Fibroblast of skin of right biceps (primary cell): ENCODE measurements at regions not wholly inside any gene's neighbourhood (a gene's known extent, or its start where the extent isn't known, plus 50 kb on each side); places are given as distances from the start of the nearest gene placed in this dataset.
A peak's percentile ranks its signal among the peaks of the same experiment; 100 is the strongest.

Experiments
- DNase-seq: peaks from one replicate; pipeline ENCODE4 v3.0.0-alpha.2; 2013

DNA sequence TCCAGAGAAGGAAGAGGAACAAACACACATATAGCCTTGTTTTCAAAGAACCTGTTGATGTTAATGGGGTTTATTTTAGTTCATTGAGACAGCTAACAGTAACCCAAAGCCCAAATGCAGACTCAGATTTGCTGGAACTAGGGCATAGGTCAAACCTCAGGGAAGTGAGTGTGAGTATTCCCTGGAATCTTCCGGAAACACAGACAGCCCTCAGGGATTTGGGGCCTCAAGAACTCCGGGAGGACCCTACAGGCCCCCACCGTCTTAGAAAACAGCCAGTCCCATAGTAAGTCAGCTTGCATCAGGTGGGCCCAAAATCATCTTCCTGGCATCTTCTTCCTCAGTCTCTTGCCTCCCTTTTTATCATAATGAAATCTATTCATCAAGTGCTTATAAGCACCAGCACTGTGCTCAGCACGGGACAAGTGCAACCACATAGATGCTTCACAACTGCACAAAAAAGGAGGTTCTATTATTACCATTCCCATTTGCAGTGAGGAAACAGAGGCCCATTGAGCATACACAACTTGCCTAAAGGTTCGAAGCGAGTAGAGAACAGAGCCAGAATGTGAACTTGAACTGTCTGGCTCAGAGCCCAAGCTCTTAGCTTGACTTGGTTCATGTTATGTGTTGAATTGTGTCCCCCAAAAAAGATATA lies 50.2 kb upstream of the BCL11A start:
- no peak for DNase-seq

DNA sequence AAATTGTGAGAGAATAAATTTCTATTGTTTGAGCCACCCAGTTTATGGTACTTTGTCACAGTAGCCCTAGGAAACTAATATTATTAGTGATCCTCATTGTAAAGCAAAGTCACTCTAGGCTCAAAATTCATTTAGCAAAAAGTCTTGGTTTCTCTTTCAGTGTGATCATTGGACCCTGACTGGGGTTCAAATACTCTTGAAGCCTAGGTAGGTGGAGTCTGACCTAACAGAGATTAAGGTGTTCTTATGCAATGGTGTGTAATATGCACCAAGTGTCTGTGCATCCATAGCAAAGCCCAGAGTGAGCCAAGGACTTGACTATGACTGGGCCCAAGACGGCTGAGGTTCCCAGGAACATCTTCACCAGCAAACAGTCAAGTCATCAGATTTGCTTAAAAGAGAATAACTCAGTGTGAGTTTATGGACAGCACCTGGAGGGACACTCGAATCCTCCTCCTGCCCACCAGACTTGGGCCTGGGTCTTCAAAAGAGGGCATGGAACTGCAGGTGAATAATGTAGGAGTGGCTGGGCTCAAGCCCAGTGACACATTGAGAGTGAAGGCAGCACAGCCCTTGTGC lies 51.1 kb upstream of the BCL11A start:
- DNase-seq = no peak

DNA sequence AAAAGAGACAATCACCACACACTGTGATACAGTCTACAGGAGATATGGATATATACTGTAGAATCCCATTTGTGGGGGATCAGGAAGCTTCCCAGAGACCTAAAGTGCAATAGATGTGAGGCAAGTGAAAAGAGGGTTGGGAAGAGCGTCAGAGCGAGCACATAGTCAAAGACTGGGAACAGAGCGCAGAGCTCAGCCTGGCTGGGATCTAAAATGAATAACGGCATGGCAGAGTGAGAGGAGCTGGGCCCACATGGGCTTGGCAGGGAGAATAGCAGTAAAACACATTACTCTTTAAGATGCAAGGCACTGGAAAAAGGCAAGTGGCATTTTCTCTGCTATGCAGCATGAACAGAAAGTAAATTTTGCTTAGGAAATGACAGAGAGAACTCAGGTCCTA lies 52.4 kb upstream of the BCL11A start:
- no peak for DNase-seq

DNA sequence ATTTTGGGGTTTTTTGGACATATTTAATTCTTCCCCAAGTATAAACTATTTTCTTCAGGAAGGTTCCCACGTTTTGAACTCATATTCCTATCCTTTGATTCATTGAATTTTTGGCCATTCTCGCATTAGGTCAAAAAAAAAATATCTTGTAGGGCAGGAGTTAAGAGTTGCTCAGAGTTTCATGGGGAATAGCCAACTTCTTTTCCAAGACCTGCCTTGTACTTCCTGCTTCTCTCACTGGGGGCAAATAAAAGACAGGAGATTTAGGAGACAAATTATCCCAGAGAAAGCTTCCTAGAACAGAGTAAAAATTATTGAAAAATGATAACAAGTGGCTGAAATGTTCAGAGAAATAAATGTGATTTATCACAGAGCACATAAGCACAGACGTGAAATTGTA lies 55.2 kb upstream of the BCL11A start:
- peak; percentile 17 for DNase-seq

DNA sequence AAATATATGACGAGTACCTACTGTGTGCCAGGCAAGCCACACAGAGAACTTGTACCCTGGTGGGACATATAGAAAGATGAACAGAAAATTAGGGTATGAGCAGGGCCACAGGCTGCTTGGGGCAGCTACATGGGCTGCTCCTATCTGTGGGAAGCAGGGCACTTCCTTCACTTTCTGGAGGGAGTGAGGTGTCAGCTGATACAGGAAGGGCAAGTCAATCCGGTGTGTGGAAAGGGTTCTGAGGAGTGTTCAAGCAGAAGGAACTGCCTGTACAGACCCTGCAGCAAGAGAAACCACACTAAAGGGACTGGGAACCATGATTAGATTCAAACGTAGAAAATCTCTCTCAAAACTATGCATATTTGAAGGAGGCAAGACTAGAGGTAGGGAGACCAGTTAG lies 58.6 kb upstream of the BCL11A start:
- no peak for DNase-seq

DNA sequence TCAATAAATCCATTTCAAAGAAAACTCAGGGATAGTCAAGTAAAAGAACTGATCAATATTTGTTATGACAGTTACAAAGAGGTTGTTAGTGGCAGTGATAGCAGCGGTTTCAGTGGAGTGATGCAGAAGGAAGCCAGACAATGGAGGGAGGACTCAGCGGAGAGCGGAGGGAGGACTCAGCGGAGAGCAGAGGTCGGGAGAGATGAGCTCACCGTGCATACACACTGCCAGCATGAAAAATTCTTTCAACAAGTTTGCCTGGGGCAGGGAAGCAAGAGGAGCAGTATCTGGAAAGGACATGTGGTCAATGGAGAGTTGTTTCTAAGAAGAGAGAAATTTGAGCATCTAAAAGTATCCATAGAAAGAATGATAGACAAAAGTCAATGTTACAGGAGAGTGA lies 60.9 kb upstream of the BCL11A start:
- DNase-seq = no peak

DNA sequence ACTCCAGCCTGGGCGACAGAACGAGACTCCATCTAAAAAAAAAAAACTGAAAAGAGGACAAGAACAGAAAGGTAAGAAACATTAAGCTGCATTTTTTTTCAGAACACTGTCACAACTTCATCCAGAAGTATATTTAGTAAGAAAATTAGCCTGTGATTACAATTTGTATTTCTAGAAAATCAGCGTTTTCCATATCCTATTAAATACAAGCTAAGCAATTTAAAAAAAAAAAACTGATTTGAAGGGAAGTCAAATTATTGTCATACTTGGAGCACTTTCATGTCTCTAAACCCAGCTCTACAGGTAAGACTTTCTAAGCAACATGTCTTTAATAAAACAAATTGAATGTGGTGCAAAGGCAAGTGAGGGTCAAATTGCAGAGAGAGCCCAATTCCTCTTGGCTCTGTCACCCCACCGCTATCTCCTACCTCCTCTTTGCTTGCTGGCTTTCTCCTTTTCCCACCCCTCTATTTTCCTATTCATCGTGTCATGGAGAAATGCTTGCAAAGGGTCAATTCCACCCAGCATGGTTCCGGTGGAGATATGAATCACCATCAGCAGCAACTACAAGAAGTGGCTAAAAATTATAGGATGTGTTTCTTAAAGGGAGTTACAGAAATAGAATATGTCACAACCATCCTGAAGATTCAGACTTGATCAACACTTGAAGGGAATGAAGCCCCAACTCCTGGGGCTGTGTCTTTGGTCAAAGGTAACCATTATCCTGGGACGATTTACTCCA lies 68.4 kb upstream of the BCL11A start:
- DNase-seq = no peak

DNA sequence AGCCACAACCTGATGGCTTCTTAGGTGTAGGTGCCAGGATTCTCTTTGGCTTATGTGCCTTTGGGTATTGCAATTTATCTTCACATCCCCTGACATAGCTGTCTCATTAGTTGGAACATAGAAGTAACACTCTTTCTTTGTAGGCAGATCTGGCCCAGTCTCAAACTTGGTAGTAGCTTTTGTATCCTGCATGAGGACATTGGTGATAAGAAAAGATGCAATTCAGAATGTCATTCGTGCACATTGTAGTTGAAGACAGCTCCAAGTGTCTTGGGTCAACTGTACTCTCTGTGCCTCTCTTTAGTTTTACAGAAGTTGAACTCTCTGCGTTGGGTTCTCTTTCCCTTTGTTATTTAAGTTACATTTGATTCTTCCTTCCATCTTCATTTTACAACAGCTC lies 69.6 kb upstream of the BCL11A start:
- no peak for DNase-seq

DNA sequence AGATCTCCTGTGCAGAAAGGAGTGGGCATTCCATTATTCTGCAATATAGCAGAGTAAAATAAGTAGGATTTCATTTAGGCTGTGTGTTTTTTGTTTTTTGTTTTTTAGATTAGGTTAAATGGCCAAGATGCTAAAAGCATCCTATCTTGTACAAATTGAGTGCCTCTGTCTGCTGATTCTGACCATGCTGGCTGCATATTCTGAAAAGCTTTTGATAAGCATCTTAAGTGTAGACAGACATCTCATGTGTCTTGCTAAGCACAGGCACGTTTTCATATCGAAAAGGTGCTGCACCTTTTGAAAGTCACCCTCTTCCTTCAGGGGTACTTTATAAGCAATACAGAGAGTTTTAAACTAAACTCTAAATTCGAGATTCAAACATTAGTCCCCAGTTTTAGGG lies 74.0 kb upstream of the BCL11A start:
- DNase-seq = no peak

DNA sequence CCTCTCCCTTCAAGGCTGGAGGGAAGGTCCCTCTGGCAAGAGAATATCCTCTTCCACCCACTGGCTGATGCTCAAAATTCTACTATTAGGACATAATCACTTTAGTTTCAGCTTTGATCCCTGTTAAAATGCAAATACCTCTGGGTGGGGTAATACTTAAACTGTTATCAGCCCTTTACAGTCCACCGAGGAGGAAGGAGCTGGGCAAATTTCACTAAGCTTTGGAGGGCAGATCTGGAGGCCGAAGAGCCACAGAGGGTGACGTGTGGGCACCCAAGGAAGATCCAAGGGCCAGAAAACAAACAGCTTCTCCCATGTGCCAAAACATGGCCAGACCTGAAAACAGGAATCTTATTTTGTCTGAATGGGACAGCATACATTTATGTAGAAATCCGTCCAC lies 74.6 kb upstream of the BCL11A start:
- no peak for DNase-seq

DNA sequence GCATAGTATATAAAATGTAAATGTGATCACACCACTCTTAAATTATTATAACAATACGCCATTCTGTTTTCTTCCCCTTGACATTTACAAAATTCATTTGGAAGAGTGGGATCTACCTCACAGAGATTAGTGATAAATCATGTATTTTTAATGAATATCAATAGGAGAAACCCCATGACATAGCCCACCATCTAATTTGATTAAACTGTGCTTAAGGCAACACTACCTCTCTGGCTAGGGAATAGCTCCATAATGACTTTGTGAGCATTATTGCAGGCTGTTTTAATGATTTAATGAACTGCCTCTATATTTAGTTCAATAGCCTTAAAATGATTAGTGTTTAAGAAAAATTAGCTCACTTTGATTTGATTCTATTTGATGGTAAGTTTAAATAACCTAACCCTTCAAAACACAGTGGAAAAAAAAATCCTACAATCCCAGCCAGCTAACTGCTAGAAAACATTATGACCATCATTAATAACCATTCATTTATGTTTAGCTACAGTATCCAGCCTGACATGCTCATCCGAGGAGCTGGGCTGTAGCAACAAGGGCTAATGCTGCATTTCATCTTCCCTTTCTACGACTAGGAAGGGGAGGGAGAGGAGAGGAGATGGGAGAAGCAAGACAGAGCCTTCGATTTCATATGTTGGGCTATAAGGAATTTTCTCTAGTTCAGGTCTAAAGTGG lies 75.3 kb upstream of the BCL11A start:
- DNase-seq = no peak

DNA sequence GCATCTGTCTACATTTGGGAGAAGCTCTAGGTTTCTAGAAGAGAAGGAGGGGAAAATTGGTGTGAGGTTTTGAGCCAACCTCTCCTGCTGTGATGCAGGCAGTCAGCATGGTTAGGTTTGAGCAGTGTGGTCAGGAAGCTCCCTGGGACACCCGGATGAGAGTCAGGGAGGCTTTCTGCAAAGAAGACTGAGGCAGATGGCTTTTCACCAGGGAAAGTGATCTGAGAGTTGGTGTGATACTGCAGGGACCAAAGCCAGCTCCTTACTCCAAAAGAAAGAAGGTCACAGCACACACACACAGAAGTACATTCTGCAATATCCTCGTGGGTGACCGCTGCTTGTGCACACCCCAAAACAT lies 75.8 kb upstream of the BCL11A start:
- no peak for DNase-seq

DNA sequence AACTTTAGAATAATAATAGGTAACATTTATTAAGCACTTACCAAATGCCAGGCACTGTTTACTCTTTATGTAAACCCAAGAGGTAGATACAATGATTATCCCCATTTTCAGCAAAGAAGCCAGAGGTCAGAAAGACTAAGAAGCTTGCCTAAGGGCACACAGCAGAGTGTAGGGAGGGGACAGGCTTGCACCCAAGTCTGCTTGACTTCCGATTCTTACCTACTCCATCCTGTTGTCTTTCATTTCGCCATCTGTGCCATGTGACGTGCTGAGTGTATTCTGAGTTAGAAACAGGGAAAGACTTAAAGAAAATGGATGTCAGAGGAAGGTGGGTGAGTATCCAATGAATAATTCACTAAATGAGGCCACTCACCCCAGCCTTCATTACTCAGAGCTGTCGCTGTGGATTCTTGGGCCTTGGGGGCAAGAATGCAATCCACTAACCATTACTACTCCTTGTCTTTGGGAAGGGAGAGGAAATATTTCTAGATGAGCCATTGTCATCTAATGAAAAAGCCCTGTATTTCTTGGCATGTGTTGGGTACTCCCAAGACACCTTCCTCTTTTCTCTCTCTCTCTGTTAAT lies 76.4 kb upstream of the BCL11A start:
- DNase-seq = no peak

DNA sequence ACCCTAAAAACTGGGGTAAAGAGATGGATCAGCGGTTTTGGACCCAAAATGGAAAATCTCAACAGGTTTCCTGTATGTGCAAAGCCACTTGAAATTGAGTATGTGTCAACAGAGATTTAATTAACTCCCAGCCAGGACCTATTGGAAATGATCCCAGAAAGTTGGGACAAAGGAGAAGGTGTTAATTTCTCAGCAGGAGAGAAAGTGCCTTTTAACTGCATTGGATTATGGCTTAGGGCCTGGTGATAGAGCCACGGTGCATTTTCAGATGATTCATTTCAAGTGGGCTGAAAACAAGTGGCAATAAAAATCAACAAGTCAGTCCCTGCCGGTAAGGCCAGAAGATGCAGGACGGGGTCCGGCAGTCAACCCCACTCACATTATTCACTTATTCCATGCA lies 80.2 kb upstream of the BCL11A start:
- no peak for DNase-seq

DNA sequence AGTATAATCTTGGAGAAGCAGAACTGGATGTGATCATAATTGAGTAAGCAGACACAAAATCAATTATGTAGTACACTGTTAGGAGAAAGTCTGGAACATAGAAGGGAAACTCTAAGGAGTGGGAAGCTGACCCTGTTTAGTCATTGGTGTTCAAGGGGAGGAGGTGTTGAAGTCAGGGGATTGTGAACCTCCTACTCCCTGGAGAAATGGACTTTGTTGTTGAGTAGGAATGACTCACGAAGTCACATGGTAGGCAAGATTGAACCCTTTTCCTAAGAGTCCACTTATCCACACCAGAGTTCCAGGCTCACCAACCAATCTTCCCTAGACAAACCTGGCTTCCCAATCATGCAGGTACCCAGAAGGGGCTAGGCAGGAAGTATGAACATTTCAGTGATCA lies 81.0 kb upstream of the BCL11A start:
- DNase-seq = no peak

DNA sequence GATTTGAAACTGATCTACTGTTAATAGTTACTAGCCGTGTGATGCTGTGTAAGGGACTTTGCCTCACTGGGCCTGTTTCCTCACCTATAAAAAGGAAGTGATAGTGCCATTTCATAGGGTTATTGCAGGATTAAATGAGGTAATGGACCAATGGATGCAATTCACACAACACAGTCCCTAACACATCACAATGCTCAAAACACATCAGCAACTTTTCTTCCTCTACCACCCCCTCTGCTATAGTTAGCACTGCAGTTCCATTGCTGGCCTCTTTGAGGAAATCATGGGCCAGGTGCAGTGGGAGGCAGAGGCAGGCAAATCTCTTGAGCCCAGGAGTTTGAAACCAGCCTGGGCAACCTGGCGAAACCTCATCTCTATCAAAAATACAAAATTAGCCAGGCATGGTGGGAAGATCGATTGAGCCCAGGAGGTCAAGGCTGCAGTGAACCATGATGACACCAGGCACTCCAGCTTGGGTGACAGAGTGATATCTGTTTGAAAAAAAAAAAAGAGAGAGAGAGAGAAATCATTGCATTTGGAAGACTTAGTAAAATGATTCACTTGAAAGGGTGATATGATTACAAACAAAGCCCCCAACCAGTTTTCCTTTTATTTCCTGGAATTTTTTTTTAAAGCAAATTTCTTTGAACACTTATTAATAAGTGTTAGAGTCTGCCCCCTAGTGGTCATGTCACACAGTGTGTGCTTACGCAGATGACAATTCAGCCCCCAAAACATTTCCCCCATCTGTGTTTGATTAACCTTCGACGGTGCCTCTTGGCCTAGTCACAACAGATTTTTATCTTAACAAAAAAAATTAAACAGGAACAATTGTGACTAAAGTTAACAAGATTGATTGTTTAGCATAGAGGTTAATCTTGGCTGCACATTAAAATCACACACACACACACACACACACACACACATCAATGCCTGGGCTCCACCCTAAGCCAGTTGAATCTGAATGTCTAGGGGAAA lies 88.6 kb upstream of the BCL11A start:
- DNase-seq = peak; percentile 66

DNA sequence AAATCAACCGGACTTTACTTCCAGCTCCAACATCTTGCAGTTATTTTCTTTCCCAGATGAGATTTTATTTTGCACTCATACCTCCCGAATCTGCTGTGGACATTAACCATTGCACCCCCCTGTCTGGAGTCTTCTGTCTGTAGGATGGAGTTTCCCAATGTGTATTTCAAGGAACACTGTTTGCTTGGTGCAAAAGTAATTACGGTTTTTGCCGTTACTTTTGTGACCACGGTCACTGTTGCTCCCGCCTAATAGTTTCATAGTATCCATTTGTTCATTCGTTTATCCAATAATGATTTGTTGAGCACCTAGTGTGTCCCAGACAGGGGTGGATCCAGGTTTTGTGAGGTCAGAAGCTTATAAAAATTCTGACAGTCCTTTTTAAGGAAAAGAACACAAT lies 90.3 kb upstream of the BCL11A start:
- DNase-seq = no peak

DNA sequence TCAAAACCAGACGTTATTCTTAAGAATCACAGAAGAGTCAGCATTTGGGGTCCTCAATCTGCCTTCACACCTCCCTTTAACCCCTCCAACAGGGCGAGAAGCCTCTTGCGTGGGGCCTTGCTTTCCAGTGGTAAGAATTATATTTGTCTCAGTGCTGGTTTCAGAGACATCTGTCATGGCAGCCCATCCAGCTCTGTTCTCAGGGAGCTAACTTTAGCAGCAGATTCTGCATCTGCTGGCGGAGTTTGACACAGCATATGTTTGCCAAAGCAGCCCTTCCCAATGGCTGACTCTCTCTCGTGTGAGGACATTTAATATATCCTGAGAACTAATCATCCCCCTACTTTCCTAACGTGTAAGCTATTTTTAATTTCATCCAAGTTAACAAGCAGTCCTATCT lies 91.5 kb upstream of the BCL11A start:
- no peak for DNase-seq

DNA sequence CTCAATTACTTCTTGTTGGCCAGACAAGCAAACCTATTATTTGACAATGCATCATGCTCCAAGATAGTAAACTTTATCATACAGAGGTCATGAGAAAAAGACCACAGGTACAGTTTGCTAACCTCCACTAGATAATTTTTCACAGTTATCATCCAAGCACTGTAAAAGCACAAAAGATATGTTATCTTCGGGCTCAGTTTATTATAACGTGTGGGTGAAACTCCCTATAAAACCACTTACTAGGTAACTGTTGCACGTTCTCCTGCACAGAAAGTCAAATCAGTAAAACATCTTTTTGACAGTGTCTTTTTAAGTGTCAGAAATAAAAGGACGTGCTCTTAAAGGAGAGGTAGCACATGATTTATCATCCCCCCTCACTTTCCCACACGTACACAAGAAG lies 94.7 kb upstream of the BCL11A start:
- DNase-seq = no peak

DNA sequence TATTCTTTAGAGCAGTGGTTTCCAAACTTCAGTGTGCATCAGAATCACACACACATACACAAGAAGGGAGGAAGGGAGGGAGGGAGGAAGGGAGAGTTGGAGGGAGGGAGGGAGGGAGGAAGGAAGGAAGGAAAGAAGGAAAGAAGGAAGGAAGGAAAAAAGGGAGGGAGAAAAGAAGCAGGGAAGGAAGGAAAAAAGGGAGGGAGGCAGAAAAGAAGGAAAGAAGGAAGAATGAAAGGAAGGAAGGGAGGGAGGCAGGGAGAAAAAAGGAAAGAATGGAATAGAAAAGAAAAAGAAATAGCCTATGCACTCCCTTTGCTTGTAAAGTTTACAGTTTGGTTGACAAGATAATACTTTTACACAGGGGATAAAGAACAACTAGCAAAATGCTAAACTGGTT lies 96.3 kb upstream of the BCL11A start:
- DNase-seq = no peak

DNA sequence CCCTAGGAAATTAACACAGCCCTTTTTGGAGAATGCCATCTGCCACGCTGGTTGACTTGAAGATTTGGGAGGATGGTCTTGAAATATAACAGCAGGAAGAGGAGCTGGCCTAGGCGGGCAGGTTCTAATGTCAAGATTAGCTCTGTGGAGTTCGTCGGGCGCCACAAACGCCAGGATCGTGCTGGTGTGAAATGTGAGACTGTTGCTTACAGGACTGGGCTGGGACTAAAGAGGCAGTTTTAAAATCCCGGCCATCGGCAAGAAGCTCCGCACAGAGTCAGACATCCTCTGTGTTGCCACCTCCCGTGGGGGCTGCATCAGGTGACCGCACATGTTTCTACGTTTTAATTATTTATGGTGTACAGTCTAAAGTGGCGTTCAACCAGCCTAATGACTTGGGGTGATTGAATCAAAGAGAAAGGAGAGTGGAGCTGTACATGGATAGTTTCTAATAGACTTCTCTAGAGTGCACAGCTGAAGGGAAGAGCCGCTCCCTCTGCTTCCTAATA lies 99.4 kb upstream of the BCL11A start:
- DNase-seq = no peak

DNA sequence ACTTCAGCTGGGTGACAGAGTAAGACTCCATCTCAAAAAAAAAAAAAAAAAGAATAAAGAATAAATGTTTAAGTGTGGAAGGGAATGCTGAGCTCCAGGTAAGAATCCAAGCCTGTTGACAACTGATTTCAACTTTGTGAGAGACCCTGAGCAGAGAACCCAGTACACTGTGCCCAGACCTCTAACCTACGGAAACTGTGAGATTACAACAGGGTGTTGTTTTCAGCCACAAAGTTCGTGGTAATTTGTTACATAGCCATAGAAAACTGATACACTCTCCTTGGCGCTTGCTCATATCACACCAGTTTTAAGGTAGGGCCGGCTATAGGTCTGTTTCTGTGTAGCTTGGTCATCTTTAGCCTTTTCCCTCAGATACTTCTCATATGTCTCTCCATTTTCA lies 98.4 kb upstream of the PAPOLG start:
- DNase-seq = no peak
